HG03108 (cell line): ENCODE measurements at regions not wholly inside any gene's neighbourhood (a gene's known extent, or its start where the extent isn't known, plus 50 kb on each side); places are given as distances from the start of the nearest gene placed in this dataset.
"Not testable (repeated sequence)": the region's sequence is repeated elsewhere in the genome, so short reads cannot be mapped to it uniquely, and the experiment has no call there.

Source experiments
- ATAC-seq: cut with Tn5 transposase; IDR thresholded peaks from one replicate; pipeline ENCODE4 v1.9.1; 2021; ENCODE audit warnings: moderate library complexity; ENCODE audit not compliant: unreplicated experiment

DNA sequence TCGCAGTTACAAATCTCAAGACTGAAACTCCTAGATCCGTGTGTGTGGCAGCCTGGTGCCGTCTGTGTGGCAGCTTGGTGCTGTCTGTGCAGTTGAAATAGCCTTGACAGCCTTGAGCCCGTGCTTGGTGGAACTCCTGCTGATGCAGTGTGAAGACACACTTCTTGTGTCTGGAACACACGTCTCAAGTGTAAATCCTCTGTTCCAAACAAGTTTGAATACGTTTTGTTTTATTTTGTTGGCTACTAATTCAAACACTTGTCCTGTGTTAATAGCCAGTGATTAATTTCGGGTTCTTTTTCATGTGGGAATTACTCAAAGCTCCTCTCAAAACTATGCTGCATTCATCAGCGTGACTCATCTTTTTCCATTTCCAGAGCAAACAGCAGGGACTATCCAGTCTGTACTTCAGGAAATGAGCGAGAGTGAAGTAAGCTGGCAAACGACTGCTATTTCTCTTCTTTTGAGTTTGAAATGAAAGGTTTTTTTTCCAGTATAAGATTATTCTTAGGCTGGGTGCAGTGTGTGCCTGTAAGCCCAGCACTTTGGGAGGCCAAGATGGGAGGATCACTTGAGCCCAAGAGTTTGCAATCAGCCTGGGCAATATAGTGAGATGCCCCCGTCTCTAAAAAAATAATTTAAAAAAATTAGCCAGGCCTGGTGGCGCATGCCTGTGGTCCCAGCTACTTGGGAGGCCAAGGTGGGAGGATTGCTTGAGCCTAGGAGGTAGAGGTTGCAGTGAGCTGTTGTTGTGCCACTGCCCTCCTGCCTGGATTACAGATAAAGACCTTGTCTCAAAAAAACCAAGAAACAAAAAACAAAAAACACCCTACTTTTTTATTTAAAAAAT lies 152.9 kb downstream of the SPP2 start:
- ATAC-seq, result no peak

DNA sequence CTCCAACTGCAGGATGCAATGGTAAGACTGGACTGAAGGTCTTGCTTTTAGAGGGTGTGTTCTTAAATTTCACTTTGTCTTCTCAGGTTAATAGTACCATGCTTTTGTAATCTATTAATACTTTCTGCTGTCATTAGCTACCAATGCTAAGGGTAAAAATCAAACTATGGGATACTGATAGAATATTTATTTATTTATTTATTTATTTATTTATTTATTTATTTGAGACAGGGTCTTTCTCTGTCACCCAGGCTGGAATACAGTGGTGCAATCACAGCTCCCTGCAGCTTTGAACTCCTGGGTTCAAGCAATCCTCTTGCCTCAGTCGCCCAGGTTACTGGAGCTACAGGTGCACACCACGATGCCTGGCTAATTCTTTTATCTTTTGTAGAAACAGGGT lies 152.1 kb downstream of the SPP2 start:
- ATAC-seq, result no peak

DNA sequence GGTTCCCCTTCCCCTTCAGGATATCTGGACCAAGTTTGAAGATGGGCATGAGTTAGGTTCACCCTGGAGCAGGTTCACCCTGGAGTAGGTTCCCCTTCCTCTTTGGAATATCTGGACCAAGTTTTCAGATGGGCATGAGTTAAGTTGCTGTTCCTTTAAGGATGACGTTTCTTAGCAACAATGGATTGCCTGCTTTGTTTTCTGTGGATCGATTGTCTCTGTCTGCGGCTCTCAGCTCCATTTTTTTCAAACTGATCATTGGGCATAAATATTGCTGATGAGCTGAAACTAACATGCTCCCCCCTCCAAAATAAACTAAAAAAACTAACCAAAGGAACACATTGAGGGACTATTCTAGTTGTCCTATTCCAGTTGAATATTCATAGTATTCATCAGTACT lies 149.5 kb downstream of the SPP2 start:
- ATAC-seq, result no peak

DNA sequence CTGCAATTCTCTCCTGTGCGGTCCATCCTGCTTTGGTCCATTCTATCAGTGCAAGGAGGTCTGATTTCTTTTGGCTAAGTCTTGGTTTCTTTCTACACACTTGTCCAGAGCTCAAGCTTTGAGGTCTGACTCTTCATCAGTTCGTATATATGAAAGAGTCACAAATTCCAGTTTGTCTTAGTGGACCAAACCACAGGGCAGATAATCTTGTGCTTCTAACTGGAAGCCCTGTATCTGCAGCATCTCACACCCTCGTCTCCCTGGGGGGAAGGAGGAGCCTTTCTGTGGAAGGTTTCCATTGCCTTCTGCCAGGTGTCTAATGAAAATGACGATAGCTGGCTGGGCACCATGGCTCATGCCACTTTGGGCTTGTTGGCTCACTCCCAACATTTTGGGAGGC lies 148.5 kb downstream of the SPP2 start:
- ATAC-seq, result no peak

DNA sequence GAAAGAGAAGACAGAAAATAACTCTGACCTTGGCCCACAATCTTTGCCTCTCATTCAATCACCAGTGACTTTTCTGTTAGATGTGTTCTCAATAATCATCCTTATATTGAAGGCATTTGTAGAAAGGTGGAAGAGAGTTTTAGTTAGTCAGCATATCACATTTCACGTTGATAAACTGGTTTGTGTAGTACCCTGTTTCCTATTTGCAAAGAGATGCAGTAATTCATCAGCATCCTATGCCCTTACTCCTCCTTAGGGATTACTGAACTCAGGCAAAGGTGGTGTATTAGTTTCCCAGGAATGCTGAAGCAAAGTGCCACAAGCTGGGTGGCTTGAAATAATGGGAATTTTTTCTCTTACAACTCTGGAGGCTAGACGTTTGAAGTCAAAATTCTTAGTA lies 145.0 kb downstream of the SPP2 start:
- no peak for ATAC-seq

DNA sequence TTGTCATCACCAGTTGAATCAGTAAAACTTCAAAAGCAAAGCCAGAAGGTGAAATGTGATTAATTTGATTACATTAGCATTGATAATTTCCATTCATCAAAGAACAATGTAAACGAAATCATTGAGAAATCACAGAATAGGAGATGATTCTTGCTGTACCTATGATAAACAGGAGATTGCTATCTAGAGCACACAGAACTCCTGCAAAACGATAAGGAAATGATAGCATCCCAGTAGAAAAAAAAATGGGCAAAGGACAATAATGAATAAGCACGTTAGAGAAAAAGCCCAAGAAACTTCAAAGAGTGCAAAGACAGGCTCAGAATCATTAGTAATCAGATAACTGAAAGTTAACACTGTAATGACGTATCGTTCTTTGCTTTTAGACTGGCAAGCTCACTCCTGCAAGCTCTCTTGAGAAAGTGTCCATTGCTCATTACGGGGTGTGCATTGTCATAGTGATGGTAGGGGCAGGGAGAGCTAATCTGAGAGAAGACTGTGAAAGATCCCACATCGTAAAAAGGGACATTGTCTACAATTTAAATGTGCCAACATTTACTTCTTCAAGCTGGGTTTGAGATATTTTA lies 143.6 kb downstream of the SPP2 start:
- ATAC-seq, result no peak

DNA sequence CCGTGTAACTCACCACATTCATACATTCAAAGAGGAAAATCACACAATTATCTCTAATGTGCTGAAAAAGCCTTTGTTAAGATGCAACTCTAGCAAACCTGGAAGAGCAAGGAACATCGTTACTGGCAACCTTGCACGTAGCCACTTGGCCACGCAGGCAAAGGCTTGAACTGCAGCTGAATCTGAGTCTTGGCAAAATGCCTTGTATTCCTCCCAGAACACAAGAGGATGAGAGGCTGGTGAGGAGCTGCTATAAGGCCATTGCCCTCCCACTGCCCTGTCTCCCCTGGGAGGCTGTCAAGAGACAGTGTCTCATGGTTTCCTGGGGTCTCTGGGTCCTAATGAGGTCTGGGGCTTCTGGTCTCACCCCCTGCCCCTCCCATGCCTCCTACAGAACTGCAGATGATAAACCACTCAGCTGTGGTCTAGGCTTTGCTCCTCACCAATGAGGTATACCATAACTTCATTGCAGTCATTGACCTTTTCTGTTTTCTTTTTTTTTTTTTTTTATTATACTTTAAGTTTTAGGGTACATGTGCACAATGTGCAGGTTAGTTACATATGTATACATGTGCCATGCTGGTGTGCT lies 141.4 kb downstream of the SPP2 start:
- no peak for ATAC-seq

DNA sequence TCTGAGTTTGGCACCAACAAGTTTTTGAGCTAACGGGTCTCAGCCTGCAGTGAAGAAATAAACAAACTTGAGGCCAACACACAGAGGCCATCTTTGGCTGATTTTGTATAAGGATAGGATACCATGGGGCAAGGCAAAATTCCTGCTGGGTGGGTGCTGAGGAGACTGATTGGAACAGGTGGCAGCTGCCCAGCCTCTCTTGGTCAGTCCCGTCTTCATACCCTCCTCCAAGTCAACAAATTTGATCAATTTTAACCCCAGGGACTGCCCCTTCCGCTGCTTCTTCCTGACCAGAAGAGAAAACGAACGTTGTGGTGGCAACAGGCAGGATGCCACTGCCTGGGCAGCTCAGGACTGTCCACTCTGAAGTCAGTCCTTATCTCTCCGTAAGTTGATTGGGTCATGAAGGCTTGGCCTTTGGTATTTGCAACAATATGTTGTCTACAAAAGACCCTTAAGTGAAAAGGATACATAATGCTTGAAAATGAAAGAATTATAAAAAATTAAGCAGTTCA lies 139.3 kb downstream of the SPP2 start:
- ATAC-seq, result no peak

DNA sequence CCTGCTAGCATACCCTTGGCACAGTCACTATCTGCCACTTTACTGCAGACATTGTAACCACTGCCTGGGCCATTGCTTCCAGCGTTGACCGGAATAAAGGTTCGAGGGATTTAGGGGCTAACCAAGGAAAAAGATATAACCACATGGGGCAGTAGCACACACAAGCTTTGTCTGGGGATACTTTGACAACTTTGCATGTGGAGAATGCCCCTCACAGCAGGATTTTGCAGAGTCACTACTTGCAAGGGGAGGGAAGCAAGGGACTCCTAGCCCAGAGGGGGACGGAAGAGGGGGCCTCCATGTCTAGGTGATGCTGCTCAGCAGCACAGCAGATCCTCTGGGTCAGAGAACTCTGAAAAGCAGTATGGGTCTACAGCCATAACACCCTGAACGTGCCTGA lies 138.7 kb downstream of the SPP2 start:
- ATAC-seq, result no peak

DNA sequence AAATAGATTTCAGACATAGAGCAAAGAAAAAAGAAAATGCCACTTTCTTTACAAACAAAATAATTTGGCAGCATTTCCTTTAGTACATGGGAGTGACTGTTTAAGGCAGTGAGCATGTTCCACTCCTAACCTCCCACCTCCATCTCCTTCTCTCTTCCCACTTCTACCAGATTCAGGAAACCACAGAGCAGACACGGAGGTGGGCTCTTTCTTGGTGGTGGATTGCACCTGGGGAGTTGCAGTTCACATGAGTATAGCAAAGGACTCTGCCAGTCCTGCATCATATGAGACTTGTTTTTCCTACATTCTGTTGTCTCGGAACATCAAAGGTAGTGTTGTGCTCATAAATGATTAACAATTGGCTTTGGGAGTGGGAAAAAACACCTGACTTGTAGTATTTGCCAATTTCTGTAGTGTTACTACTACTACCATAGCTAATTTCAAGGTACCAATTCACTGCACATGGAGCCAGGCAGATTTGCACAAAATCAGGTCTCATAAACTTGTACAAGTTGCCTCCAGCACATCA lies 137.2 kb downstream of the SPP2 start:
- ATAC-seq, result no peak

DNA sequence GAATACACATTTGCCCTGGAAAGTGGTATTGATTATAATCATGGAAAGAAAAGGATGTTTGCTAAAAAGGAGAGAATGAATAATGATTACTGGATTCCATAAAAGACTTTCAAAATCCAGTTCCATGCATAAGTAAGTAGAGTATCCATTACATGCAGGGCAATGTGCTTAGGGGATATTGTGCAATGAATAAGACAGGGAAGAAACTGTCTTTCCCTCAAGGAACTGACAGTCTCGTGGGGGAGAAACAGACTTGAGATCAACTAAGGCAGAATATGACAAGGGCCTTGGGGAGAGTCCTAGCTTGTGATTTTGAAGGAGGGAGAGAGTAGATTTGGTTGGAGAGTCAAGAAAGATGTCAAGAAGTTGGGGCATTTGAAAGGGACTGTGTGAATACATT lies 130.6 kb downstream of the SPP2 start:
- ATAC-seq, result no peak

DNA sequence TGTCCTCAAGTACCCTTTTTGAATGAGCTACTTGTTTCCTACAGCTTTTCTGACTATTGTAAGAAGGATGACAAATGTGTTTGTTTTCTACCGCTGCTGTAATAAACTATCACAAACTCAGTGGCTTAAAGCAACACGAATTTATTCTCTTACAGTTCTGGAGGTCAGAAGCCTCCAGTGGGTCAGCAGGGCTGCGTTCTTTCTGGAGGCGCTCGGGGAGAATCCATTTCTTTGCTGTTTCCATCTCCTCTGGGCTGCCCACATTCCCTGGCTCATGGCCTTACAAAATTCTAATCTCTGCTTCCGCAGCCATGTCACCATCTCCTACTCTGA lies 128.5 kb downstream of the SPP2 start:
- no peak for ATAC-seq

DNA sequence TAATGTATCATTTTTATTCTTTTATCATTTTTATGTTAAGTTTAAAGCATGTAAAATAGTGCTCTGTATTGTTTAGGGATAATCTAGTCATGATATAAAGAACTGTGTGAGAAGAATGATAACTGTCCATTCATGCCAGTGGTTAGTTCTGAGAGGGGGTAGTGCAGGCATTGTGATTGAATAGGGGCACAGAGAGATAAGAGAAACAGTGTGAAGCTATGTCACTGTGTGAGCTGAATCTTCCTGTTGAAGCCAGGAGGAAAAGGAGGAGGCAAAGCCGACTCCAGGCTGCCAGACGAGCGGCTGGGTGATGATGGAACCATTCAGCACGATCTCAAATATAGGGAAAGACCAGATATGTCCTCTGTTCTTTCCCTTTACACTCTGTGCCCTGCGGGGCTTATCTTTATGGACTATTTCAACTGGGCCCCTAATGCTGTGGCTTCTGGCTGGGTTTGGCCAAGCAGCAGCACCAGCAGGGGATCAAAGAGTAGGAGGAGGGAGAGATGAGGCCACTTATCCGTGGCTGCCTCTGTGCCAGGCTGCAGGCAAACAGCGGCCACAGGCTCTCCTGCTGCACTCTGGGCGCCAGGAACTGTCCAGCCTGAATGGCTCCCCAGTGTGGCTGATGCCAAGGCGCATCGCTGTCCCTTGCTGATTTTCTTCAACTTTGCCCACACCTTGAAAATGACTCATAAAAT lies 128.0 kb downstream of the SPP2 start:
- ATAC-seq, result no peak

DNA sequence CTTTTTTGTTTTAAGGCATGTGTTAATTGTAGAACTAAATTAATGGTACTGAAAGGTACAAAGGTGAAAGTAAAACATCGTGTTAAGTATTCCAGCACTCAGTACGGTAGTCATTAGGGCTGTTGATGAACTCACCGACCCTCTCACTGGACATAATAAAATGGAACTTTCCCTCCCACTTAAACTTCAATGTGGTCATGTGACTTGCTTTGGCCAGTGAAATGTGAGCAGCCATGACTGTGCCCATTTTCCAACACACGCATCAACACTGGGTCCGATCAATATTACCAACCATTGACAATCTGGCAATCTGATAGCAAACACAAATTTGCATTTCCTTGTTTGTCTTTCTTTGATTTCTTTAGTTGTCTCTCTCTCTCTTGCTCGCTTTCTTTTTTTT lies 125.1 kb downstream of the SPP2 start:
- ATAC-seq, result no peak

DNA sequence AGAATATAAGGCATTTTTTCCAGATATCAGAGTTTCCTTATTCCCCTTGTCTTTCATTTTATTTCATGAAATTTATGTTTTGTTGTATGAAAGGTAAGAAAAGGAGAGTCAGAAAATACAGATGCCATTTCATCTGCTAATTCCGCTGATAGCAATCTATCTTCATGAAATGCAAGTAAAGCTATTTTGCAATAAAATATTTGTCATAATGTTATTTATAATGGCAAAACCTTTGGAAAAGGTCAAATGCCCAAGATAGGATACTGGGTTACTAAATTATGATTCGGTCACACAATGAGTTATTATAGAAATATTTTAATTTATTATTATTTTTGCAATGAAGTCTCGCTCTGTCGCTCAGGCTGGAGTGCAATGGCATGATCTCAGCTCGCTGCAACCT lies 124.2 kb downstream of the SPP2 start:
- no peak for ATAC-seq

DNA sequence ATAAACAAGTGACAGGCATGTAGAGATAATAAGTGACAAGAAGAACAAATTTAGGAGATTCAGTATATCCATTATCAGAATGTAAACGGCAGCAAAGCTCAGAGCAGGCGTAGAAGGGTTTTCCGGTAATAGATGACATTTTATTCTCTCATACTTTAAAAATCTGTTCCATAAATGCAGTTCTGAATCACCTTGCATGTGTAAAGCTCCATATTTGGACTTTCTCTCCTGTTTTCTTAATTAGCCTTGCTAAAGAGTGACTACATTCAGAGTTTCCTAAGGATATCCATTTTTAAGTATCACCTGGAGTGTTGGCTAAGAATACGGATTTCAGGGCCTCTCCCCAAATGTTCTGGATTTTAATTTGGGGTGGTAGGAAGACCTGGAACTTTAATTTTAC lies 122.0 kb downstream of the SPP2 start:
- no peak for ATAC-seq

DNA sequence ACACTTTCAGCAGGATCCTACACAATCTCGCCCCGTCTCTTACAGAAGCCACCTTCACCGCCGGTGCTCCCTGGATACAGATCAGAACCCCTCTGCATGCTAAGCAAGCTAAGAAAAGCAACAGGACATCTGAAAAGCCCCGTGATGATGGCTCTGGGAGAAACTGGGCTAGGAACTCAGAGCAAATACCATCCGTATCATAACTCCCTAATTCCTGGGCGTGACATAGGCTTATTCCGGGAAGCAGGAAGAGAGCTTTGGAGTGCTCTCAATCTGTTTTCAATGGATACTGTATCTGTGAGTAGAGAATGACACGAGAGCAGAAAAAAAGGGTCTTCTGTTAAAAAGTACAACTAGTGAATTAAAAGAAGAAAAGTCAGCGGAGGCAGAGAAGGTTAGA lies 121.6 kb downstream of the SPP2 start:
- no peak for ATAC-seq

DNA sequence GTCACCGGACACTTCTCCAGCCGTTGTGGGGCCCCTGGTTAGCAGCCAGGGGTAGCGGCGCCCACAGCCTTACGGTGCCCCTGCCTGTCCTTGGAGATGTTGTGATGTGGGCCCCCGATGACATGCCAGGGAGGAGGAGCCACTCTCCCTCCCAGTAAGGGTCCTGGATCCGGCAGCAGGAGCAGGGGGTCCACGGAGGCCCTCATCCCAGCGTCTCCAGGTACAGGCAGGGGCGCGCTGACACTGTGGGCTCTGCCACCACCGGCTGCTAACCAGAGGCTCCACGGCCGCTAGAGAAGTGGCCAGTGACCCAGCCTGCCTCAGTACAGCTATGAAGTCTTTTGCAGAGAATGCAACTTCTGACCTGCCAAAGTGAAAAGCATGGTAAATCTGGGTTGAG lies 121.2 kb downstream of the SPP2 start:
- no peak for ATAC-seq

DNA sequence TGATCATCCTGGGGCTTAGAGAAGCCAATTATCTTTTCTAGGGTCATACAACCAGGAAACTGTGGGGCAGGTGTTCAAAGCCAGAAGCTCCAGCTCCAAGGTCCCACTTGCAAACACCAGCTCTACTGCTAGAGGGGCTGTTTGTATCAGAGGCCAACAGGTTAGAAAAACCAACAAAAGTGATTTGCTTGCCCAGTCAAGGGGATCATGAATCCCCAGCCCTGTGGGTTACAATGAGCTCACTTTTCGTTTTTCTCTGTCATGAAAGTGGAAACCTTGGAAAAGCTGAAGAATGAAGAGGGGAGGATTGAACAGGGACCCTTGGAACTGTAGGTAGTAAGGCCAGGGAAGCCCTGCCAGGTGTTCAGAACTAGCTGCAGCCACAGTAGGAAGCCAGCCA lies 119.2 kb downstream of the SPP2 start:
- no peak for ATAC-seq

DNA sequence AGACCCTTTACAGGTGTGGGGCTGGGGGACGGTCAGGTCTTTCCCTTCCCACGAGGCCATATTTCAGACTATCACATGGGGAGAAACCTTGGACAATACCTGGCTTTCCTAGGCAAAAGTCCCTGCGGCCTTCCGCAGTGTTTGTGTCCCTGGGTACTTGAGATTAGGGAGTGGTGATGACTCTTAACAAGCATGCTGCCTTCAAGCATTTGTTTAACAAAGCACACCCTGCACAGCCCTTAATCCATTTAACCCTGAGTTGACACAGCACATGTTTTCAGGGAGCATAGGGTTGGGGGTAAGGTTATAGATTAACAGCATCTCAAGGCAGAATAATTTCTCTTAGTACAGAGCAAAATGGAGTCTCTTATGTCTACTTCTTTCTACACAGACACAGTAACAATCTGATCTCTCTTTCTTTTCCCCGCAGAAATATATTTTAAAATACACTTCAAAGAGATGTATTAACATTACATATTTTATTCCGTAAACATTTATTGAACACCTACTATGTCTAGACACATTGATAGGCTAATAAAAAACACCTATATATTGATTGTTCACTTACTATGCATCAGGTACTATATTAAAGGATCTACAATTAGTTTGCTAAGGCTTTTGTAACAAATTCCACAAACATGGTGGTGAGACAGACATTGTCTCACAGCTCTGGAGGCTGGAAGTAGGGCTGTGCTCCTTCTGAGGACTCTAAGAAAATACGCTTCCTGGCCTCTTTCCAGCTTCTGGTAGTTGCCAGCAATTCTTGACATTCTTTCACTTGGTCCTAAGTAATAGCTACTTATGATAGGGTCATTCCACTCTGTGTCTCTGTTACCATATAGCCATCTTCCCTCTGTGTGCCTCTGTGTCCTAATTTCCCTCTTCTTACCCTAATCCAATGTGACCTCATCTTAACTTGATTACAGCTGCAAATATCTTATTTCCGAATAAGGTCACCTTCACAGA lies 118.4 kb downstream of the SPP2 start:
- not testable (repeated sequence) for ATAC-seq
